ENCODE measurements at regions not wholly inside any gene's neighbourhood (a gene's known extent, or its start where the extent isn't known, plus 50 kb on each side); places are given as distances from the start of the nearest gene placed in this dataset.
A peak's percentile ranks its signal among the peaks of the same experiment; 100 is the strongest.

DNA sequence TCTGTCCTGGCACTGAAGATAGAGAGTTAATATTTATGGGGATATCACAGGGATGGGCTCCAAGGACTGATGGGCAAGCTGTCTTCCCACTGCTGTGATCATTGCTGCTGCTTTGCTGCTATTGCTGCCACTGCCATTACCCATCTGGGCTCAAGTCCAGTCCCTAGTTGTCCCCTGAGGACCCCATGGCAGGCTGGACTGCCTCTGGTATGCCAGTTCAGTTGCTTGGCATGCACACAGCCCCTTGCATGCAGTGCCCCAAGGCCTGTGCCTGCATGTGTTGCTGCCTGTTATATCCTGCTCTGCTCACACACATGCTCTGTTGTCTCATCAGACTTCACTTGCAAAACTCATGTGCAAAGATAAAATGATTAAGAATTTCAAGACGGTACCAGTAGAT is 109.5 kb downstream of the ADRA2A start:
- H3K36me3 Mint-ChIP-seq (ENCODE audit: low read depth), result no peaks in the 10 kb centered on the region
- TF ChIP-seq, protein P1, sequence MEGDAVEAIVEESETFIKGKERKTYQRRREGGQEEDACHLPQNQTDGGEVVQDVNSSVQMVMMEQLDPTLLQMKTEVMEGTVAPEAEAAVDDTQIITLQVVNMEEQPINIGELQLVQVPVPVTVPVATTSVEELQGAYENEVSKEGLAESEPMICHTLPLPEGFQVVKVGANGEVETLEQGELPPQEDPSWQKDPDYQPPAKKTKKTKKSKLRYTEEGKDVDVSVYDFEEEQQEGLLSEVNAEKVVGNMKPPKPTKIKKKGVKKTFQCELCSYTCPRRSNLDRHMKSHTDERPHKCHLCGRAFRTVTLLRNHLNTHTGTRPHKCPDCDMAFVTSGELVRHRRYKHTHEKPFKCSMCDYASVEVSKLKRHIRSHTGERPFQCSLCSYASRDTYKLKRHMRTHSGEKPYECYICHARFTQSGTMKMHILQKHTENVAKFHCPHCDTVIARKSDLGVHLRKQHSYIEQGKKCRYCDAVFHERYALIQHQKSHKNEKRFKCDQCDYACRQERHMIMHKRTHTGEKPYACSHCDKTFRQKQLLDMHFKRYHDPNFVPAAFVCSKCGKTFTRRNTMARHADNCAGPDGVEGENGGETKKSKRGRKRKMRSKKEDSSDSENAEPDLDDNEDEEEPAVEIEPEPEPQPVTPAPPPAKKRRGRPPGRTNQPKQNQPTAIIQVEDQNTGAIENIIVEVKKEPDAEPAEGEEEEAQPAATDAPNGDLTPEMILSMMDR (IDR thresholded peaks at IDR 0.05), result no peak
- H3K9me3 Mint-ChIP-seq, result no peaks in the 10 kb centered on the region
- no peak overlapping the region for H3K4me3 Mint-ChIP-seq
- no peaks in the 10 kb centered on the region for H3K4me1 Mint-ChIP-seq
- DNase-seq, result no peak
- peaks cover 20% of the 10 kb centered on the region for H3K27me3 Mint-ChIP-seq (ENCODE audit: low read depth, poor library complexity)
- H3K27ac Mint-ChIP-seq, result no peak overlapping the region

GRCh38 chr10:111187096-111187495 is 110.3 kb downstream of the ADRA2A start:
- H3K36me3 Mint-ChIP-seq (ENCODE audit: low read depth), result no peaks in the 10 kb centered on the region
- TF ChIP-seq, protein P1 (IDR thresholded peaks at IDR 0.05), result no peak
- DNase-seq, result no peak
- H3K4me1 Mint-ChIP-seq, result no peaks in the 10 kb centered on the region
- H3K27me3 Mint-ChIP-seq (ENCODE audit: low read depth, poor library complexity), result peaks cover 17% of the 10 kb centered on the region
- no peak overlapping the region for H3K27ac Mint-ChIP-seq
- no peaks in the 10 kb centered on the region for H3K9me3 Mint-ChIP-seq
- no peak overlapping the region for H3K4me3 Mint-ChIP-seq

DNA sequence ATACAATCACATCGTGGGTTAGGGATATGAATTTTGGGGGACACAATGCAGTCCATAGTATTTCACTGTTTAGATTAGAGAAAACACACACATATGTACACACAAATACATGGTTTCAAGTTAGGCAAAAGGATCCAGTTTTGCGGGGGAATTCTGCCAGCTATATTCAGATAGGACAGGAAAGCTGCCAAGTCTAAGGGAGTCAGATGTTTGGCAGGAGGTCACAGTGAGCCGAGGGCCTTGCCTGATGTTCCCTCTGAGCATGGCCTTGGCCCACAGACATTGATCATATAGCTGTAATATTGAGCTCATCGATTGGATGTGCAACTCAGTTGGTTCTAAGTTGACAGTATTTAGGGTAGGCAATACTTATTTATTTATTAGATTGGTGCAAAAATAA is 122.8 kb downstream of the ADRA2A start:
- H3K4me3 Mint-ChIP-seq, result no peak overlapping the region
- H3K36me3 Mint-ChIP-seq (ENCODE audit: low read depth), result no peaks in the 10 kb centered on the region
- TF ChIP-seq, protein P1 (IDR thresholded peaks at IDR 0.05), result no peak
- no peak for DNase-seq
- peaks cover 4% of the 10 kb centered on the region for H3K27me3 Mint-ChIP-seq (ENCODE audit: low read depth, poor library complexity)
- H3K9me3 Mint-ChIP-seq, result no peaks in the 10 kb centered on the region
- peaks cover 2% of the 10 kb centered on the region for H3K4me1 Mint-ChIP-seq
- no peak overlapping the region for H3K27ac Mint-ChIP-seq

DNA sequence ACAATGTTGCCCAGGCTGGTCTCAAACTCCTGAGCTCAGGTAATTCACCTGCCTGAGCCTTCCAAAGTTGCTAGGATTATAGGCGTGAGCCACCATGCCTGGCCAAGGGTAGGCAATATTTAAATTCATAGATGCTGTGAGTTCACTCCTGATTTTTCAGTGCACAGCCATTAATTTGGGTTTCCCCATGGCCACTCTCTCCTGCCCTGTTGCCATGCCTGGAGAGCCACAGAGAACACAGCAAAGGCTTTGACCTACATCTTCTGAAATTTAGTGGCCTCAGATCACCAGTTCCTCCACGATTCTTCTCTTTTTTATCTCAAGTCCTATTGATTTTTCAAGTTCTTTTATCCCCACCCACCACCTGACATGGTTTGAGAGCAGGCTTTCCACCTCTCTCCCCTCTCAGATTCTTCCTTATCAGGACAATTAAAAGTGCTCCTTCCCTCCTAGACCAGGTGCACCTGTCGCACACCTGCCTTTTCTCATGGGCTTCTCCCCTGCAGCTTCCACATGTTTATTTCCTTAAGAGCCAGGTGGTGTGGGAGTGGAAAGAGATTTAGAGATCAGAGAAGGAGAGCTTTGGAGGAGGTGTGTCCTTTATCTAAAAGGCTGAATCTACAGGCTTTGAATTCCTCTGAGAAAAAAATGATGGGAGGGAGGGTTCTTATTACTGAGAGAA is 123.8 kb downstream of the ADRA2A start:
- no peak overlapping the region for H3K27ac Mint-ChIP-seq
- H3K4me1 Mint-ChIP-seq, result peaks cover 12% of the 10 kb centered on the region
- no peaks in the 10 kb centered on the region for H3K36me3 Mint-ChIP-seq (ENCODE audit: low read depth)
- DNase-seq, result no peak
- TF ChIP-seq, protein P1 (IDR thresholded peaks at IDR 0.05), result no peak
- H3K4me3 Mint-ChIP-seq, result no peak overlapping the region
- peaks cover 7% of the 10 kb centered on the region for H3K27me3 Mint-ChIP-seq (ENCODE audit: low read depth, poor library complexity)
- H3K9me3 Mint-ChIP-seq, result no peaks in the 10 kb centered on the region

GRCh38 chr10:111203615-111204014 is 126.8 kb downstream of the ADRA2A start:
- no peak for DNase-seq
- TF ChIP-seq, protein P1 (IDR thresholded peaks at IDR 0.05), result no peak
- no peaks in the 10 kb centered on the region for H3K9me3 Mint-ChIP-seq
- H3K27ac Mint-ChIP-seq, result no peak overlapping the region
- H3K36me3 Mint-ChIP-seq (ENCODE audit: low read depth), result no peaks in the 10 kb centered on the region
- peaks cover 12% of the 10 kb centered on the region for H3K27me3 Mint-ChIP-seq (ENCODE audit: low read depth, poor library complexity)
- no peak overlapping the region for H3K4me3 Mint-ChIP-seq
- H3K4me1 Mint-ChIP-seq, result peaks cover 12% of the 10 kb centered on the region

- TF ChIP-seq, protein P1 (IDR thresholded peaks at IDR 0.05), result no peak
- peaks cover 12% of the 10 kb centered on the region for H3K4me1 Mint-ChIP-seq
Observed at GRCh38 chr10:111204838-111205237, 128.0 kb downstream of the ADRA2A start.

More at GRCh38 chr10:111204838-111205237, 128.0 kb downstream of the ADRA2A start:
- Mint-ChIP-seq H3K9me3 (no peaks in the 10 kb centered on the region), H3K36me3 (ENCODE audit: low read depth) (no peaks in the 10 kb centered on the region), H3K27me3 (ENCODE audit: low read depth, poor library complexity) (peaks cover 12% of the 10 kb centered on the region), H3K4me3 (no peak overlapping the region), H3K27ac (peak overlapping the region; percentile 24)
- no peak for DNase-seq
